Naive thymus-derived CD4-positive, alpha-beta T cell (primary cell): ENCODE measurements at regions not wholly inside any gene's neighbourhood (a gene's known extent, or its start where the extent isn't known, plus 50 kb on each side); places are given as distances from the start of the nearest gene placed in this dataset.

Experiments
- ATAC-seq: fragments of 150-1000 bp; cut with Tn5 transposase; 2 replicates; pipeline ENCODE4 v1.10.0; 2021; ENCODE audit warnings: mild to moderate bottlenecking, moderate library complexity
- CTCF ChIA-PET: fragments of 350-600 bp; sonication (Branson Sonifier 250); formaldehyde crosslinking; loops from one replicate; lab custom pipeline; 2021; ENCODE audit warnings: antibody characterized with exemption; lab: Charles Lee
- POLR2A ChIA-PET: fragments of 350-600 bp; sonication (Branson Sonifier 250); formaldehyde crosslinking; loops from one replicate; lab custom pipeline; 2021; ENCODE audit warnings: antibody characterized with exemption, inconsistent platforms; lab: Charles Lee
- DNase-seq, 9 donors: peaks; one replicate each; pipeline versions ENCODE4 v3.0.0 to v3.0.0-alpha.2; 2020 to 2022; ENCODE audit warnings: mixed read lengths in 1 of 9
- H3K27ac ChIP-seq: one replicate; pipeline ENCODE4 v1.7.0; 2013; ENCODE audit warnings: mild to moderate bottlenecking, low read depth, low read length, moderate library complexity
- H3K27me3 ChIP-seq, 2 donors: one replicate each; pipeline ENCODE4 v1.7.0; 2013; ENCODE audit warnings: low read length in 2 of 2, mild to moderate bottlenecking in 2 of 2, moderate library complexity in 2 of 2; ENCODE audit not compliant: control insufficient read depth in 2 of 2, insufficient read depth in 2 of 2
- H3K36me3 ChIP-seq, 3 experiments: 1 replicate in 2 of 3; 2 replicates in 1 of 3; pipeline ENCODE4 v1.7.0; 2013; ENCODE audit warnings: low read length in 3 of 3, mild to moderate bottlenecking in 3 of 3, moderate library complexity in 1 of 3; ENCODE audit not compliant: insufficient read depth in 3 of 3, control insufficient read depth in 2 of 3
- H3K4me1 ChIP-seq, 2 donors: one replicate each; pipeline ENCODE4 v1.7.0; 2013; ENCODE audit warnings: low read length in 2 of 2, mild to moderate bottlenecking in 2 of 2, moderate library complexity in 1 of 2; ENCODE audit not compliant: control insufficient read depth in 2 of 2, insufficient read depth in 2 of 2
- H3K4me3 ChIP-seq: 2 replicates; pipeline ENCODE4 v1.7.0; 2013; ENCODE audit warnings: mild to moderate bottlenecking, low read length
- H3K9me3 ChIP-seq, 3 experiments: 1 replicate in 2 of 3; 2 replicates in 1 of 3; pipeline ENCODE4 v1.7.0; 2013; ENCODE audit warnings: low read length in 3 of 3; ENCODE audit not compliant: control insufficient read depth in 2 of 3
- H3K27ac Mint-ChIP-seq, 9 donors: one replicate each; pipeline ENCODE4 v1.8.0; 2020 to 2022; ENCODE audit warnings: mixed read lengths in 9 of 9, mild to moderate bottlenecking in 8 of 9, moderate library complexity in 5 of 9, inconsistent platforms in 2 of 9
- H3K27me3 Mint-ChIP-seq, 5 donors: one replicate each; pipeline ENCODE4 v1.8.0; 2021 to 2022; ENCODE audit warnings: mixed read lengths in 5 of 5, mild to moderate bottlenecking in 1 of 5
- H3K36me3 Mint-ChIP-seq, 5 donors: one replicate each; pipeline ENCODE4 v1.8.0; 2020 to 2022; ENCODE audit warnings: mixed read lengths in 5 of 5, mild to moderate bottlenecking in 3 of 5, inconsistent platforms in 1 of 5
- H3K4me1 Mint-ChIP-seq, 7 donors: one replicate each; pipeline ENCODE4 v1.8.0; 2020 to 2022; ENCODE audit warnings: mixed read lengths in 7 of 7, mild to moderate bottlenecking in 3 of 7, inconsistent platforms in 1 of 7
- H3K4me3 Mint-ChIP-seq, 10 donors: one replicate each; pipeline ENCODE4 v1.8.0; 2020 to 2022; ENCODE audit warnings: mild to moderate bottlenecking in 10 of 10, mixed read lengths in 10 of 10, moderate library complexity in 6 of 10, inconsistent platforms in 2 of 10
- H3K9me3 Mint-ChIP-seq, 11 donors: one replicate each; pipeline ENCODE4 v1.8.0; 2020 to 2022; ENCODE audit warnings: mixed read lengths in 11 of 11, mild to moderate bottlenecking in 4 of 11, inconsistent platforms in 1 of 11, moderate library complexity in 1 of 11
- intact Hi-C, 2 donors: fragments of 100-400 bp; cut with micrococcal nuclease; formaldehyde crosslinking; loops; one replicate each; pipeline ENCODE4 v1.15.1; 2023

- H3K4me1 Mint-ChIP-seq: peaks cover 0 to 3% (median 0%) of the 10 kb centered on the region in 7 donors
- Histone ChIP-seq H3K27me3 (no peaks in the 10 kb centered on the region), H3K36me3 (no peaks in the 10 kb centered on the region), H3K27ac (no peak overlapping the region), H3K4me3 (no peak overlapping the region), H3K9me3 (no peaks in the 10 kb centered on the region), H3K4me1 (no peaks in the 10 kb centered on the region)
- H3K4me3 Mint-ChIP-seq: no peak overlapping the region
- H3K27me3 Mint-ChIP-seq: no peaks in the 10 kb centered on the region
- no peak for ATAC-seq
- H3K27ac Mint-ChIP-seq: no peak overlapping the region
- intact Hi-C loops: no loop called here
- H3K36me3 Mint-ChIP-seq: no peaks in the 10 kb centered on the region
- POLR2A ChIA-PET: no interaction called here
- CTCF ChIA-PET: no interaction called here
- H3K9me3 Mint-ChIP-seq: peaks cover 0 to 15% (median 0%) of the 10 kb centered on the region in 11 donors
- no peak for DNase-seq
These were observed 543.3 kb upstream of the SPRY2 start for GRCh38 chr13:80884056-80884785.

- no peaks in the 10 kb centered on the region for H3K27me3 ChIP-seq
- H3K27ac ChIP-seq: no peak overlapping the region
- Mint-ChIP-seq H3K4me3 (no peak overlapping the region), H3K27me3 (no peaks in the 10 kb centered on the region), H3K27ac (no peak overlapping the region), H3K9me3 (peaks cover 0 to 15% (median 0%) of the 10 kb centered on the region in 11 donors), H3K4me1 (peaks cover 0 to 3% (median 0%) of the 10 kb centered on the region in 7 donors), H3K36me3 (no peaks in the 10 kb centered on the region)
- no peak for DNase-seq
- no peaks in the 10 kb centered on the region for H3K4me1 ChIP-seq
- H3K4me3 ChIP-seq: no peak overlapping the region
- ATAC-seq: no peak
- ChIA-PET CTCF (no interaction called here), POLR2A (no interaction called here)
- no peaks in the 10 kb centered on the region for H3K36me3 ChIP-seq
- H3K9me3 ChIP-seq: no peaks in the 10 kb centered on the region
- intact Hi-C loops: no loop called here
These were observed 542.6 kb upstream of the SPRY2 start for GRCh38 chr13:80883545-80883944.

- ChIA-PET CTCF (no interaction called here), POLR2A (no interaction called here)
- Mint-ChIP-seq H3K27ac (no peak overlapping the region), H3K27me3 (no peaks in the 10 kb centered on the region), H3K4me3 (no peak overlapping the region), H3K9me3 (peaks cover 0 to 10% (median 0%) of the 10 kb centered on the region in 11 donors), H3K4me1 (peaks cover 0 to 2% (median 0%) of the 10 kb centered on the region in 7 donors), H3K36me3 (no peaks in the 10 kb centered on the region)
- no peak overlapping the region for H3K4me3 ChIP-seq
- H3K27me3 ChIP-seq: no peaks in the 10 kb centered on the region
- H3K4me1 ChIP-seq: no peaks in the 10 kb centered on the region
- no peaks in the 10 kb centered on the region for H3K9me3 ChIP-seq
- DNase-seq (no peak), ATAC-seq (no peak)
- no peak overlapping the region for H3K27ac ChIP-seq
- no peaks in the 10 kb centered on the region for H3K36me3 ChIP-seq
- intact Hi-C loops: no loop called here
These were observed 541.1 kb upstream of the SPRY2 start for GRCh38 chr13:80881942-80882445.

GRCh38 chr13:80881495-80881894 lies 540.6 kb upstream of the SPRY2 start:
- ATAC-seq: no peak
- Mint-ChIP-seq H3K4me1 (no peaks in the 10 kb centered on the region), H3K27me3 (no peaks in the 10 kb centered on the region), H3K4me3 (no peak overlapping the region), H3K9me3 (peaks cover 0 to 10% (median 0%) of the 10 kb centered on the region in 11 donors), H3K36me3 (no peaks in the 10 kb centered on the region), H3K27ac (no peak overlapping the region)
- intact Hi-C loops: no loop called here
- Histone ChIP-seq H3K4me3 (no peak overlapping the region), H3K36me3 (no peaks in the 10 kb centered on the region), H3K4me1 (no peaks in the 10 kb centered on the region), H3K27ac (no peak overlapping the region), H3K9me3 (no peaks in the 10 kb centered on the region), H3K27me3 (no peaks in the 10 kb centered on the region)
- POLR2A ChIA-PET: no interaction called here
- no peak for DNase-seq
- CTCF ChIA-PET: no interaction called here

- CTCF ChIA-PET: no interaction called here
- DNase-seq (no peak), ATAC-seq (no peak)
- Mint-ChIP-seq H3K36me3 (no peaks in the 10 kb centered on the region), H3K27ac (no peak overlapping the region), H3K9me3 (peaks cover 0 to 10% (median 0%) of the 10 kb centered on the region in 11 donors), H3K4me1 (no peaks in the 10 kb centered on the region), H3K27me3 (no peaks in the 10 kb centered on the region), H3K4me3 (no peak overlapping the region)
- H3K9me3 ChIP-seq: no peaks in the 10 kb centered on the region
- no peaks in the 10 kb centered on the region for H3K27me3 ChIP-seq
- no peaks in the 10 kb centered on the region for H3K4me1 ChIP-seq
- H3K36me3 ChIP-seq: no peaks in the 10 kb centered on the region
- intact Hi-C loops: no loop called here
- POLR2A ChIA-PET: no interaction called here
- no peak overlapping the region for H3K27ac ChIP-seq
- no peak overlapping the region for H3K4me3 ChIP-seq
These were observed 540.1 kb upstream of the SPRY2 start for GRCh38 chr13:80881034-80881433.

GRCh38 chr13:80877944-80878241 lies 537.0 kb upstream of the SPRY2 start:
- POLR2A ChIA-PET: no interaction called here
- no peak for ATAC-seq
- Mint-ChIP-seq H3K4me3 (no peak overlapping the region), H3K36me3 (no peaks in the 10 kb centered on the region), H3K27me3 (no peaks in the 10 kb centered on the region), H3K4me1 (peaks cover 0 to 2% (median 0%) of the 10 kb centered on the region in 7 donors), H3K27ac (no peak overlapping the region), H3K9me3 (peaks cover 0 to 16% (median 0%) of the 10 kb centered on the region in 11 donors)
- H3K27ac ChIP-seq: no peak overlapping the region
- H3K9me3 ChIP-seq: no peaks in the 10 kb centered on the region
- no peaks in the 10 kb centered on the region for H3K4me1 ChIP-seq
- CTCF ChIA-PET: no interaction called here
- no peaks in the 10 kb centered on the region for H3K36me3 ChIP-seq
- no peaks in the 10 kb centered on the region for H3K27me3 ChIP-seq
- intact Hi-C loops: no loop called here
- no peak overlapping the region for H3K4me3 ChIP-seq
- no peak for DNase-seq
